Pancreas (tissue), 10 donors: ENCODE measurements at regions not wholly inside any gene's neighbourhood (a gene's known extent, or its start where the extent isn't known, plus 50 kb on each side); places are given as distances from the start of the nearest gene placed in this dataset.

Experiments
- ATAC-seq, 4 donors: fragments of 200-7000 bp; cut with Tn5 transposase; one replicate each; pipeline versions ENCODE4 v1.8.0 to v1.9.1; 2020; ENCODE audit warnings: mild to moderate bottlenecking in 4 of 4, moderate library complexity in 4 of 4
- DNase-seq, 6 donors: peaks; one replicate each; pipeline ENCODE4 v3.0.0-alpha.2; 2020
- FAIRE-seq: peaks from 2 replicates; lab custom pipeline; 2012; peaks lifted over from hg19 to GRCh38; lab: Jason Lieb, UNC
- H3K27ac ChIP-seq, 4 donors: fragments of 200-600 bp; sonication (generic); 1 replicate in 3 of 4; 2 replicates in 1 of 4; pipeline versions ENCODE4 v1.5.0 to v1.8.0; 2020
- H3K27me3 ChIP-seq, 4 donors: fragments of 200-600 bp; one replicate each; pipeline ENCODE4 v1.8.0; 2021
- H3K36me3 ChIP-seq, 3 donors: fragments of 200-600 bp; sonication (generic) in 1 of 3; one replicate each; pipeline versions ENCODE4 v1.5.0 to v1.8.0; 2020 to 2021
- H3K4me1 ChIP-seq, 3 donors: fragments of 200-600 bp; one replicate each; pipeline ENCODE4 v1.8.0; 2021
- H3K4me3 ChIP-seq, 4 donors: fragments of 200-600 bp; sonication (generic) in 2 of 4; one replicate each; pipeline versions ENCODE4 v1.5.0 to v1.8.0; 2020 to 2021
- H3K9me3 ChIP-seq, 4 donors: fragments of 200-600 bp; one replicate each; pipeline ENCODE4 v1.8.0; 2021
- WGBS, 2 donors: extraction: QIAGEN DNeasy Blood & Tissue Kit; methylation state at CpG; one replicate each; pipeline ENCODE4 v1.1.7; 2013; 5-methylcytosine and 5-hydroxymethylcytosine counted together
- intact Hi-C, 3 donors: fragments of 100-400 bp; cut with DNase I; formaldehyde crosslinking; loops; one replicate each; pipeline versions ENCODE4 v1.11.1 to v1.14.2; 2022
- TF ChIP-seq, protein P1 (sequence below), 4 donors: fragments of 200-600 bp; sonication (generic) in 3 of 4; IDR thresholded peaks; one replicate each; pipeline versions ENCODE4 v1.5.0 to v1.8.0; 2021; ENCODE audit warnings: antibody characterized with exemption in 4 of 4
- donor health status: healthy with polysubstance abuse.
- donor health status: DM: no; HTN: no; CAD: no; lungs with moderate emphysema.
- donor health status: DM: no; HTN: no; CAD: no.
- donor health status: control.
- donor health status: control.
- donor health status: Bipolar disorder and iron deficiency.
- donor health status: DM: yes; HTN: yes; CAD: no.
- donor health status: DM: no; HTN: no; CAD: no.
- donor health status: DM: no; HTN: no; CAD: no.
- donor health status: DM: yes; HTN: yes; CAD: no.

DNA sequence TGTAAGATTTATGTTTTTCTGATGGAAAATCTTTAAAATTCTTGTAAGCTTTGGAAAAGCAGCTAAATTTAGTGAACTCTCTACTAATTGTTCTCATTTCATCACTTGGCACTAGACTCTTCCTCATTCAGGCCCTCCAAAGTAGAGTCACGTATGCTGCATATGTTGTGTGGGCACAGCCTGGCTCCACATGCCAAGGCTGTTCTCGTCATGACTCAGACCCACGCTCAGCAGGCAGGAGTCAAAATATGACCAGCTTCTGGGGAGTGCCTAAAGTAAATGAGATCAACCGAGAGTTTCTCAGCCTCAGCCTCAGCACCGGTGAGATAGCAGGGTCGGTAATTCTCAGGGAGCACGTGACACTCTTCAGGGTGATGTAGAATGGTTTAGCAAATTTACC lies 1672.9 kb downstream of the REEP3 start:
- intact Hi-C loops, result no loop called here
- Histone ChIP-seq H3K4me1 (no peaks in the 10 kb centered on the region), H3K27me3 (no peaks in the 10 kb centered on the region), H3K4me3 (no peak overlapping the region), H3K27ac (no peak overlapping the region), H3K9me3 (no peaks in the 10 kb centered on the region), H3K36me3 (no peaks in the 10 kb centered on the region)
- ATAC-seq (no peak), DNase-seq (no peak), FAIRE-seq (no peak)
- TF ChIP-seq, protein P1, sequence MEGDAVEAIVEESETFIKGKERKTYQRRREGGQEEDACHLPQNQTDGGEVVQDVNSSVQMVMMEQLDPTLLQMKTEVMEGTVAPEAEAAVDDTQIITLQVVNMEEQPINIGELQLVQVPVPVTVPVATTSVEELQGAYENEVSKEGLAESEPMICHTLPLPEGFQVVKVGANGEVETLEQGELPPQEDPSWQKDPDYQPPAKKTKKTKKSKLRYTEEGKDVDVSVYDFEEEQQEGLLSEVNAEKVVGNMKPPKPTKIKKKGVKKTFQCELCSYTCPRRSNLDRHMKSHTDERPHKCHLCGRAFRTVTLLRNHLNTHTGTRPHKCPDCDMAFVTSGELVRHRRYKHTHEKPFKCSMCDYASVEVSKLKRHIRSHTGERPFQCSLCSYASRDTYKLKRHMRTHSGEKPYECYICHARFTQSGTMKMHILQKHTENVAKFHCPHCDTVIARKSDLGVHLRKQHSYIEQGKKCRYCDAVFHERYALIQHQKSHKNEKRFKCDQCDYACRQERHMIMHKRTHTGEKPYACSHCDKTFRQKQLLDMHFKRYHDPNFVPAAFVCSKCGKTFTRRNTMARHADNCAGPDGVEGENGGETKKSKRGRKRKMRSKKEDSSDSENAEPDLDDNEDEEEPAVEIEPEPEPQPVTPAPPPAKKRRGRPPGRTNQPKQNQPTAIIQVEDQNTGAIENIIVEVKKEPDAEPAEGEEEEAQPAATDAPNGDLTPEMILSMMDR (IDR thresholded peaks at IDR 0.05), result no peak
- 80 to 91% methylated on average over 7 of the region's 7 CpGs for WGBS, 2 donors

DNA sequence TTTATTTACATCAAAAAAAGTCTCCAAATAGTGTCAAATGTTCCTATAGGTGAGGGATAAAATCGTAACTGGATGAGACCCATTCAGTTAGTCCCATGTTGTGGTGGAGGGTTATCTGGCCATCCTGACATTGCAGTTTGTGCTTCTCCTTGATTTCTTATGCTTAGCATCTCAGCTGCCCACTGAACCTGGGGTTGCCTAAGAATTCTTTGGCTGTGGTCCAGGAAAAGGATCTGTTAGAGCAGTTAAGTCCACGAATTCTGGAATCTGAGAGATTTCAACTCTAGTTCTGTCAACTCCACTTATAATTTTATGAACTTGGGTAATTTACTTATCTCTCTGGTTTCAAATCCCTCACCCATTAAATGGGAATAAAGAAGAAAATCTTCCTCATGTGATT lies 1673.4 kb downstream of the REEP3 start:
- intact Hi-C loops, result no loop called here
- DNase-seq, result no peak
- TF ChIP-seq, protein P1 (IDR thresholded peaks at IDR 0.05), result no peak
- no peak for ATAC-seq
- 67 to 75% methylated on average over 2 of the region's 2 CpGs for WGBS, 2 donors
- H3K27me3 ChIP-seq, result no peaks in the 10 kb centered on the region
- H3K9me3 ChIP-seq, result no peaks in the 10 kb centered on the region
- no peak overlapping the region for H3K27ac ChIP-seq
- H3K36me3 ChIP-seq, result no peaks in the 10 kb centered on the region
- FAIRE-seq, result no peak
- no peak overlapping the region for H3K4me3 ChIP-seq
- H3K4me1 ChIP-seq, result no peaks in the 10 kb centered on the region

DNA sequence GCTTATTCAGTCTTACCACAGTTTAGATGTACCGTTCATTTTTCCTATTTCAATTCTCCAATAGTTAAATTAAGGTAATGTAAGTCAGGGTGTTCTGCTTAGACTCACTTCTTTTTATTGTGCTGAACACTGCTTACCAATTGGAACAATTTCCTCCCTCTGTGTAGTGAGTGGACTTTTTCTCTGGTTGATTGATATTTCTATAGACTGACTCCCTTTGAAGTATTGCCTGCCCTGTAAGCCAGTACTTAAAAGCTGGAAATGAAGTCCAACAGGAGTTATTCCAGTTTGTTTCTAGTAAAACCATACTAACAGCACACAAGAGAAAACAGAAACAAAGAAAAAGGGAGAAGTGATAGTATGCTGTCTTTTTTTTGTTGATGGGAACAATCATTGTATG lies 1674.9 kb downstream of the REEP3 start:
- TF ChIP-seq, protein P1 (IDR thresholded peaks at IDR 0.05), result no peak
- H3K36me3 ChIP-seq, result no peaks in the 10 kb centered on the region
- no peak overlapping the region for H3K4me3 ChIP-seq
- ATAC-seq, result no peak
- no peaks in the 10 kb centered on the region for H3K27me3 ChIP-seq
- no peaks in the 10 kb centered on the region for H3K9me3 ChIP-seq
- no peak overlapping the region for H3K27ac ChIP-seq
- intact Hi-C loops, result no loop called here
- 68 to 72% methylated on average over 1 of the region's 1 CpG for WGBS, 2 donors
- no peak for FAIRE-seq
- no peaks in the 10 kb centered on the region for H3K4me1 ChIP-seq
- no peak for DNase-seq

DNA sequence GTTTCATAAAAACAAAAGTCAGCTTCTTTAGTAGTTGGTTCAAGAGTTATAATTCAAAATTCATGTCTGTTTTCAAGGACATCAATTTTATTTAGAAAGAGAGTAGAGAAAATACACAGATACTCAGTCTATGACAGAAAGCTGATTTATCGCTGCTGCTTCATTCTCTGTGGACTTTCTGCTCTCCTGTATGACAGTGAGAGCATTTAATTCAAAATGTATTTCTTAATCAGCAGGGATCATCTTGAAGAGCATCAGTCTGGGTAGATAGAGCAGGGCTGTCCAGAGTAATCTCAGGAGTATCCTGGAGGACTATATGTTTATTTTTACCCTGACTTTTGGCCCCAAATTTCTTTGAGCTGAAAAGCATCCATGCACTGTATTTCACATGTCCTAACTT lies 1676.7 kb downstream of the REEP3 start:
- H3K27ac ChIP-seq, result no peak overlapping the region
- DNase-seq, result no peak
- no peaks in the 10 kb centered on the region for H3K36me3 ChIP-seq
- H3K9me3 ChIP-seq, result no peaks in the 10 kb centered on the region
- TF ChIP-seq, protein P1 (IDR thresholded peaks at IDR 0.05), result no peak
- ATAC-seq, result no peak
- FAIRE-seq, result no peak
- H3K4me1 ChIP-seq, result no peaks in the 10 kb centered on the region
- no peak overlapping the region for H3K4me3 ChIP-seq
- WGBS, 2 donors, result 93 to 95% methylated on average over 1 of the region's 1 CpG
- H3K27me3 ChIP-seq, result no peaks in the 10 kb centered on the region
- intact Hi-C loops, result no loop called here

DNA sequence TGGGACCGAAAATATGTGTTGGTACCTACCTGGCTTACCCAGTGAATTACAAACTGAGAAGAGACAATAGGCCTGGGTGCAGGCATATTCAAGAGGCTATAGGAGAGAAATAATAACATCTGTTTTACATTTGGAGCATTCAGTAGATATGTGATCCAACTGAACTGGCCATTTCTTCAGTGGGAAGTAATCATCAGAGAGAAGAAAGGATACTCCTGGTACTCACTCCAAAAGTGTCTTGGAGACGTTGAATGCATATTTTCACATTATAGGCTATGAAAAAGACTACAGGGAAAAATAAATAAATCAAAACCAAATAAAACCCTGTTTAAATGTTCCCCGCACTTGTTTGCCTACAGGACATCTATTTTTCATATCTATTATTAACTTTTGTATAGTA lies 1680.3 kb downstream of the REEP3 start:
- FAIRE-seq, result no peak
- Histone ChIP-seq H3K4me3 (no peak overlapping the region), H3K27me3 (no peaks in the 10 kb centered on the region), H3K4me1 (no peaks in the 10 kb centered on the region), H3K9me3 (no peaks in the 10 kb centered on the region), H3K27ac (no peak overlapping the region), H3K36me3 (no peaks in the 10 kb centered on the region)
- 76 to 87% methylated on average over 3 of the region's 3 CpGs for WGBS, 2 donors
- TF ChIP-seq, protein P1 (IDR thresholded peaks at IDR 0.05), result no peak
- intact Hi-C loops, result no loop called here
- ATAC-seq, result no peak
- DNase-seq, result no peak
